ENCODE measurements at regions not wholly inside any gene's neighbourhood (a gene's known extent, or its start where the extent isn't known, plus 50 kb on each side); places are given as distances from the start of the nearest gene placed in this dataset.
"Not testable (repeated sequence)": the region's sequence is repeated elsewhere in the genome, so short reads cannot be mapped to it uniquely, and the experiment has no call there.

DNA sequence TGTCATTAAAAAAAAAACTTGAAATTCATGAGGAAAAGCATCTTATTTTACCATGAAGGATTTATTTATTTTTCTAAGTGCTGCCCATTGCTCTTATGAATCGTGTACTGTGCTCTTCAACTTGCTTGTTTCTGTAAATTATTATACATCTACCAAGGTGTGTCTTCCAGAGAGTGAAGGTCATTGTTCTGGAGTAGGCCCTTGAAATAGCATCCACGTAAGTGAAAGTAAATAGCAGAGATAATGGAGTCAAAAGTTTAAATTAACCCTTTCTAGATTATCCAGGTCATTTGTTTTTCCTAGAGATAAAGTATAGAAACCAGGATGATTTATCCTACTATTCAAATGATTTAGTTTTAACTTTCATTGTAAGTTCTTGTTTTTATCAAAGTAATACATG, 473.1 kb downstream of the DIRAS2 start:
- no peak for TF ChIP-seq CTCF (IDR thresholded peaks at IDR 0.05; ENCODE audit: unreplicated experiment)
- DNase-seq (ENCODE audit: low spot score in 2 of 2, unreplicated experiment in 2 of 2) = no peak
- no peaks in the 10 kb centered on the region for H3K36me3 Mint-ChIP-seq
- H3K4me1 Mint-ChIP-seq = peaks cover 4% of the 10 kb centered on the region
- H3K4me3 Mint-ChIP-seq = no peak overlapping the region
- H3K9me3 Mint-ChIP-seq = peaks cover 7% of the 10 kb centered on the region
- H3K27me3 Mint-ChIP-seq (ENCODE audit: low read depth) = peaks cover 6% of the 10 kb centered on the region
- H3K27ac Mint-ChIP-seq = no peak overlapping the region

DNA sequence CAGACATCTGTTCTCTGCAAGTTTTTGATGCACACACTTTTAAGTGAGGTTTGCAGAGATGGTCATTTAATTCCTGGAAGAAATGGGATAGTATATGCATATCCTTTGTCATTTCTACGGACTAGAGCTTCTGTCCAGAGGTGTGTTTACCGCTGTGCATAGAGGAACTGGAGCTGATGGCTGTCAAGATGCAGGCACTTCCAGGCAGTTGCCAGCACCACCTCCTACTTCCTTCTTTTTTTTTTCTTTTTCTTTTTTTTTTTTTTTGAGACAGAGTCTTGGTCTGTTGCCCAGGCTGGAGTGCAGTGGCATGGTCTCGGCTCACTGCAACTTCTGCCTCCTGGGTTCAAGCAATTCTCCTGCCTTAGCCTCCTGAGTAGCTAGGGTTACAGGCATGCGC, 468.7 kb downstream of the DIRAS2 start:
- H3K36me3 Mint-ChIP-seq; H3K4me1 Mint-ChIP-seq; H3K9me3 Mint-ChIP-seq; H3K27me3 Mint-ChIP-seq (ENCODE audit: low read depth); H3K4me3 Mint-ChIP-seq; DNase-seq (ENCODE audit: low spot score in 2 of 2, unreplicated experiment in 2 of 2); H3K27ac Mint-ChIP-seq: not testable (repeated sequence)

- not testable (repeated sequence) for DNase-seq (ENCODE audit: low spot score in 2 of 2, unreplicated experiment in 2 of 2); H3K9me3 Mint-ChIP-seq; H3K27ac Mint-ChIP-seq; H3K27me3 Mint-ChIP-seq (ENCODE audit: low read depth); H3K4me1 Mint-ChIP-seq; H3K4me3 Mint-ChIP-seq; H3K36me3 Mint-ChIP-seq
These were observed 468.3 kb downstream of the DIRAS2 start for GRCh38 chr9:90174346-90174745.

DNA sequence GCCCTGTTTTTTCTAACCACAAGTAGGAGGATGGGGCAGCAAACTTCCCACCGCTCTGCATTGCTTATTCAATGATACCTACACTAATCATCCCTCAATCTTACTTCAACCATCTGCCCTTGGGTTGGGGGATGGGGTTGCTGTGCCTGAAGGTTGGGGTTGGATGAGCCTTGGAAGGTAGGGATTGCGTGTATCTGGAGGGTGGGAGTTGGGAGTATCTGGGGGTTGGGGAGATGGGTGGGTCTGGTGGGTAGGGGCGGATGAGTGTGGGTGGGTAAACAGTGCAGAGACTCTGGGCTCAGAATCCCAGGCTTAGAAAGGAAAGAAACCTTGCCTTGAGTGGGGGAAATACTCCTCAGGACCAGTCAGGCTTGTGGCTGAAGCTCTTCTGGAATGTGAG, 467.4 kb downstream of the DIRAS2 start:
- Mint-ChIP-seq H3K9me3 (peaks cover 7% of the 10 kb centered on the region), H3K4me1 (no peaks in the 10 kb centered on the region), H3K27ac (no peak overlapping the region), H3K36me3 (no peaks in the 10 kb centered on the region), H3K4me3 (no peak overlapping the region), H3K27me3 (ENCODE audit: low read depth) (peaks cover 4% of the 10 kb centered on the region)
- no peak for TF ChIP-seq CTCF (IDR thresholded peaks at IDR 0.05; ENCODE audit: unreplicated experiment)
- no peak for DNase-seq (ENCODE audit: low spot score in 2 of 2, unreplicated experiment in 2 of 2)

DNA sequence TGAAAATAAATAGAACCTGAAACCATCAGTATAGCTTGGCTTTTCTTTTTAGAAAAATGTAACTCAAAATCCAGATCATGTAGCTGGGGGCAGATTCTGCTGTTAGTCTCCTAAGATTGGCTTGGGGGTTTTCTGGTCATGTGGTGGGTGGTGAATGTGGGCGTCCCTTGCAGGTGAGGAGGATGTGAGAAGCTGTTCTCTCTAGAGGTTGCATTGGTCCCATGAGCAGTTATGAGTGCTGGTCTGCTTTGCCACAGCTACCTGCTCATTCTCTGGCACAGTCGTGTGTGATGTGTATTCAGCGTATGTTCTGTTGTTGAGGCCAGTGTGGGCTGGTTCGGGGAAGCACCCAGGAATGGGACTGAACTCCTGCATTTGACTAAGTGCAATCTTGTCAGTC, 466.8 kb downstream of the DIRAS2 start:
- H3K36me3 Mint-ChIP-seq = no peaks in the 10 kb centered on the region
- H3K4me1 Mint-ChIP-seq = no peaks in the 10 kb centered on the region
- H3K27me3 Mint-ChIP-seq (ENCODE audit: low read depth) = peaks cover 10% of the 10 kb centered on the region
- H3K27ac Mint-ChIP-seq = no peak overlapping the region
- no peak for DNase-seq (ENCODE audit: low spot score in 2 of 2, unreplicated experiment in 2 of 2)
- TF ChIP-seq CTCF (IDR thresholded peaks at IDR 0.05; ENCODE audit: unreplicated experiment) = no peak
- H3K4me3 Mint-ChIP-seq = no peak overlapping the region
- H3K9me3 Mint-ChIP-seq = peaks cover 5% of the 10 kb centered on the region

- peaks cover 13% of the 10 kb centered on the region for H3K27me3 Mint-ChIP-seq (ENCODE audit: low read depth)
- DNase-seq (ENCODE audit: low spot score in 2 of 2, unreplicated experiment in 2 of 2) = no peak
- no peak overlapping the region for H3K4me3 Mint-ChIP-seq
- no peaks in the 10 kb centered on the region for H3K36me3 Mint-ChIP-seq
- TF ChIP-seq CTCF (IDR thresholded peaks at IDR 0.05; ENCODE audit: unreplicated experiment) = no peak
- no peaks in the 10 kb centered on the region for H3K4me1 Mint-ChIP-seq
- no peak overlapping the region for H3K27ac Mint-ChIP-seq
- H3K9me3 Mint-ChIP-seq = no peaks in the 10 kb centered on the region
These were observed 465.7 kb downstream of the DIRAS2 start for GRCh38 chr9:90176901-90177300.

GRCh38 chr9:90180381-90180780, 462.2 kb downstream of the DIRAS2 start:
- no peak for DNase-seq (ENCODE audit: low spot score in 2 of 2, unreplicated experiment in 2 of 2)
- Mint-ChIP-seq H3K36me3 (no peaks in the 10 kb centered on the region), H3K27me3 (ENCODE audit: low read depth) (peaks cover 37% of the 10 kb centered on the region), H3K4me3 (no peak overlapping the region), H3K9me3 (no peaks in the 10 kb centered on the region), H3K4me1 (no peaks in the 10 kb centered on the region), H3K27ac (no peak overlapping the region)
- no peak for TF ChIP-seq CTCF (IDR thresholded peaks at IDR 0.05; ENCODE audit: unreplicated experiment)

Data from mesothelial cell of epicardium (in vitro differentiated cells).